Muscle layer of duodenum (tissue), 2 donors: ENCODE measurements at regions not wholly inside any gene's neighbourhood (a gene's known extent, or its start where the extent isn't known, plus 50 kb on each side); places are given as distances from the start of the nearest gene placed in this dataset.

Experiments used
- H3K27ac ChIP-seq: one replicate; pipeline ENCODE4 v1.7.0; 2013; ENCODE audit warnings: mild to moderate bottlenecking, low read length
- H3K27me3 ChIP-seq: one replicate; pipeline ENCODE4 v1.7.0; 2013; ENCODE audit warnings: low read depth, mild to moderate bottlenecking, control low read depth, low read length
- H3K36me3 ChIP-seq, 2 donors: one replicate each; pipeline ENCODE4 v1.7.0; 2013; ENCODE audit warnings: low read length in 2 of 2, control low read depth in 1 of 2, mild to moderate bottlenecking in 1 of 2; ENCODE audit not compliant: insufficient read depth in 2 of 2, control insufficient read depth in 1 of 2
- H3K4me1 ChIP-seq, 2 donors: one replicate each; pipeline ENCODE4 v1.7.0; 2013; ENCODE audit warnings: low read length in 2 of 2, mild to moderate bottlenecking in 2 of 2, control low read depth in 1 of 2, moderate library complexity in 1 of 2; ENCODE audit not compliant: insufficient read depth in 2 of 2, control insufficient read depth in 1 of 2
- H3K4me3 ChIP-seq, 2 donors: one replicate each; pipeline ENCODE4 v1.7.0; 2013; ENCODE audit warnings: low read length in 2 of 2, low read depth in 1 of 2, mild to moderate bottlenecking in 1 of 2
- H3K9me3 ChIP-seq, 2 donors: one replicate each; pipeline ENCODE4 v1.7.0; 2013; ENCODE audit warnings: low read length in 2 of 2, control low read depth in 1 of 2, mild to moderate bottlenecking in 1 of 2; ENCODE audit not compliant: control insufficient read depth in 1 of 2
- donor health status: healthy.

DNA sequence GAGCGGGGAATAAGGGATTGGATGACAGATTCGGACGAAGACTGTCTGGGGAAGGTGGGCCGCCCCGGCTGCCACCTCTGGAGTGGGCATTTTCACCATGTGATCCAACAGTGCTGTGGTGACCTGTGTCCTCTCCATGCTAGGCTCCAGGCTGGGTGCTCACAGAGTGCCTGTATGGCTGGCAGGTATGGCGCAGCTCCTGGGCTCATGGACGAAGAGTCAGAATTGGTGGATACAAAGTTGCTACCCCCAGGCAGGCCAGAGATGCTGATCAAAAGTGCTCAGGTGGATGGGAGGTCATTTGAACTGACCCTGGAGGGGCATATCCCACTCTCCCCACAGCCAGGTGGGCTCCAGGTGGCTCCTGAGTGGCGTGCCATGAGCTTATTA, 111.3 kb upstream of the UQCRFS1 start:
- Histone ChIP-seq H3K4me1 (no peaks in the 10 kb centered on the region), H3K27ac (no peak overlapping the region), H3K9me3 (peaks cover 0 to 6% of the 10 kb centered on the region in 2 donors), H3K4me3 (no peak overlapping the region), H3K36me3 (no peaks in the 10 kb centered on the region), H3K27me3 (no peaks in the 10 kb centered on the region)

DNA sequence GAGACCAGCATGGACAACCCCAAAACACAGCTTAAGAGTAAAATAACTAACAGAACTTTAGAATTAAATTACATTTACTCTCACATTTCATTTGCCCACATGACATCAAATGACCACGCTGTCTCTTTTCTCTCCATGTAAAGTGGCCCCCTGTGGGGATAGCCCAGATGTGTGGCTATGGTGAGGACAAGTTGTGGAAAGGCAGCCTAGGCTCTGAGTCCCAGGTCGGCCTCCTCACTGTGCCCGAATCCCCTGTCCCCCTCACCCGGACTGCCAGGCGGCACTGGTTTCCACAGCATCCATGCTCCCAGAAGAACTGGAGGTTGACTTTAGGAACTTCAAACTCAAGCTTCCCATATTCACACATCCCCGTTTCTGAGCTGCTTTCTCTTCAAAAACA, 111.8 kb upstream of the UQCRFS1 start:
- Histone ChIP-seq H3K27ac (no peak overlapping the region), H3K4me3 (no peak overlapping the region), H3K36me3 (no peaks in the 10 kb centered on the region), H3K27me3 (no peaks in the 10 kb centered on the region), H3K4me1 (no peaks in the 10 kb centered on the region), H3K9me3 (peaks cover 0 to 6% of the 10 kb centered on the region in 2 donors)

- Histone ChIP-seq H3K36me3 (no peaks in the 10 kb centered on the region), H3K4me3 (no peak overlapping the region), H3K27me3 (no peaks in the 10 kb centered on the region), H3K27ac (no peak overlapping the region), H3K9me3 (peaks cover 0 to 9% of the 10 kb centered on the region in 2 donors), H3K4me1 (no peaks in the 10 kb centered on the region)
Measured at GRCh38 chr19:29325241-29325975, 112.5 kb upstream of the UQCRFS1 start.

DNA sequence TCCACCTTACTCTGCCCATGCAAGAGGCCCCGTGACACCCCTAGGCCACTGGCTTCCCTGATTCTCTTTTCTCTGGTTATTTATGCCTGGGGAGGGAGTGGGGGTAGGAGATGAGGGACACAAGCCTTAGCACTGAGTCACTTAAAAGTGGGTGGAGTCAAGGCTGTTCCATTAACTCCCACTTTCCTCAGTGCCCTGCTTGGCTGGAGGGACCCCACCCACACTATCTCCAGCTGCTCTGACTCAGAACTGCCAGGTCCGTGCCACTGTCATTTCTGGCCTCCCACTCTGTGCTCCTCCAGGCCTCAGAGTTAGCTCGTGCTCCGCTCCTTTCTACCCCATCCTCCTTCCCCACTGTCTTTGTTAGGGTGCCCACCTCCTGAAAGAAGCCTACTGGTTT, 113.4 kb upstream of the UQCRFS1 start:
- Histone ChIP-seq H3K36me3 (no peaks in the 10 kb centered on the region), H3K4me1 (no peaks in the 10 kb centered on the region), H3K27me3 (no peaks in the 10 kb centered on the region), H3K4me3 (no peak overlapping the region), H3K9me3 (peaks cover 0 to 9% of the 10 kb centered on the region in 2 donors), H3K27ac (no peak overlapping the region)

GRCh38 chr19:29326849-29327840, 114.2 kb upstream of the UQCRFS1 start:
- Histone ChIP-seq H3K4me3 (no peak overlapping the region), H3K9me3 (peaks cover 0 to 9% of the 10 kb centered on the region in 2 donors), H3K36me3 (no peaks in the 10 kb centered on the region), H3K27me3 (no peaks in the 10 kb centered on the region), H3K27ac (no peak overlapping the region), H3K4me1 (no peaks in the 10 kb centered on the region)

GRCh38 chr19:29328586-29328985, 115.6 kb upstream of the UQCRFS1 start:
- H3K27ac ChIP-seq = no peak overlapping the region
- peaks cover 0 to 9% of the 10 kb centered on the region in 2 donors for H3K9me3 ChIP-seq
- H3K4me3 ChIP-seq = no peak overlapping the region
- H3K27me3 ChIP-seq = no peaks in the 10 kb centered on the region
- H3K36me3 ChIP-seq = no peaks in the 10 kb centered on the region
- H3K4me1 ChIP-seq = no peaks in the 10 kb centered on the region

DNA sequence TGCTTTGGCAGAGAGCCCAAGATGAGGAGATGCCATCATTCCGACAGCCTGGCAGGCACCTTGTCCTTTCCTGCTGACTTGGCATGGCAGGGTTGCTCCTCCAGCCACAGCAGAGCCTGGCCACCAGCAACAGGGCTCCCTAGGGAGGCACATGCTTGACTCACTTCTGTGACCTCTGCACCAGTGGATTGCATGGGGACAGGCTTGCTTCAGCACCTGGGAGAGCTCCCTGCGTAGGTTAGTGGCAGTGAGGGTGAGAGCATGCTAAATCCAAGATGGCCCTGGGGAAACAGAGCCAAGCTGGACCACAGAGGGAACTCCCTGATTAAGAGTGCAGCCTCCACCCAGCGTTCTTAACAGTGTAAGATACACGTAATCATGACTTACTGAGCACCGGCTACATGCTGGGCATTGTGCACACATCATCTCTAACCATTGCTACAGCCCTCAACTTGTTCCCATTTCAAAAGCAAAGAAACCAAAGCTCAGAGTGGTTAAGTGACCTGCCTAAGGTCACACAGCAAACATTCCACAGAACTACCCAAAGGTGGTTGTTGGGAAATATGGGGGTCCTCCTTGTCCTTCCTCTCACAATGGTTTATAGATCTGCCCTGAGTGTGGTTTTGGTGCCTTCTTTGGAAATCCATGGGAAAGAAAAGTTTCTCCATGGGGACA, 116.6 kb upstream of the UQCRFS1 start:
- no peak overlapping the region for H3K27ac ChIP-seq
- no peaks in the 10 kb centered on the region for H3K27me3 ChIP-seq
- H3K36me3 ChIP-seq = no peaks in the 10 kb centered on the region
- no peak overlapping the region for H3K4me3 ChIP-seq
- H3K9me3 ChIP-seq = peaks cover 0 to 9% of the 10 kb centered on the region in 2 donors
- no peaks in the 10 kb centered on the region for H3K4me1 ChIP-seq

GRCh38 chr19:29336425-29336824, 123.5 kb upstream of the UQCRFS1 start:
- no peaks in the 10 kb centered on the region for H3K4me1 ChIP-seq
- H3K27ac ChIP-seq = no peak overlapping the region
- no peak overlapping the region for H3K4me3 ChIP-seq
- peaks cover 4 to 10% of the 10 kb centered on the region in 2 donors for H3K9me3 ChIP-seq
- no peaks in the 10 kb centered on the region for H3K27me3 ChIP-seq
- H3K36me3 ChIP-seq = no peaks in the 10 kb centered on the region

DNA sequence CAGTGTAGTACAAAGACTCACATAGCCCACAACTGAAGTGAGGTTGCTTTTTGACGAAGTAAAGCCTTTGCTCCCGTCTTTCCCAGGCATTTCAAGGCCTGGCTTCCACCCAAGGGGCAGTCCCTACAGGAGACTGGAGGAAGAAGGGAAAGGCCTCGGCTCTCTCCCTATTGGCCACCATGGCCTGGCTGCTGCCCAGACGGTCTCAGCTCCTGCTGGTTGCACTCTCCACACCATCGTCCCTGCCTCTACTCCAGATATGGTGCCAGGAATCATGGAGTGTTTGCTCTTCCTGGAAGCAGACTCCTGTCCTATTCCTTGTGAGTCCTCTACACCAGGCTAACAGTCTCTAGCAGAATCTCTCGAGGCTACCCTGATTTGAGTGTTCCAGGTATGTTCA, 124.1 kb upstream of the UQCRFS1 start:
- Histone ChIP-seq H3K27ac (no peak overlapping the region), H3K36me3 (no peaks in the 10 kb centered on the region), H3K4me1 (no peaks in the 10 kb centered on the region), H3K27me3 (no peaks in the 10 kb centered on the region), H3K9me3 (peaks cover 4 to 16% of the 10 kb centered on the region in 2 donors), H3K4me3 (no peak overlapping the region)

DNA sequence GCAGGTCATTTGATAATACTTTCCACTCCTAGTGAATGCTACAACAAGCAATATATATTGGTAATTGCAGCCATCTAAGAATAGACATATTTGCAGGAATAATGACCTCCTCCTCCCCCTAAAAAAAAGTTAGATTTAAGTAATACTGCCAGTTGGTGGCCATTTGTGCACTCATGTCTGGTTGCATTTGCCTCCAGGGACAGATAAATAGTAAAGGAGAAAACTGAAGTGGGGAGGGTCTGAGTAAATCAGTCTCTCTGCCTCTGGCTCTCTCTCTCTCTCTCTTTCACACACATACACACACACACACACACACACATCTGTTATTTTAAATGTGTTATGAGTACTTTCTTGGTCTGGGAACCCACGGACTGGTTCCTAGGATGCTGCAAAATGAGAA, 125.5 kb upstream of the UQCRFS1 start:
- Histone ChIP-seq H3K36me3 (no peaks in the 10 kb centered on the region), H3K27me3 (no peaks in the 10 kb centered on the region), H3K27ac (no peak overlapping the region), H3K4me3 (no peak overlapping the region), H3K9me3 (peaks cover 4 to 24% of the 10 kb centered on the region in 2 donors), H3K4me1 (no peaks in the 10 kb centered on the region)

DNA sequence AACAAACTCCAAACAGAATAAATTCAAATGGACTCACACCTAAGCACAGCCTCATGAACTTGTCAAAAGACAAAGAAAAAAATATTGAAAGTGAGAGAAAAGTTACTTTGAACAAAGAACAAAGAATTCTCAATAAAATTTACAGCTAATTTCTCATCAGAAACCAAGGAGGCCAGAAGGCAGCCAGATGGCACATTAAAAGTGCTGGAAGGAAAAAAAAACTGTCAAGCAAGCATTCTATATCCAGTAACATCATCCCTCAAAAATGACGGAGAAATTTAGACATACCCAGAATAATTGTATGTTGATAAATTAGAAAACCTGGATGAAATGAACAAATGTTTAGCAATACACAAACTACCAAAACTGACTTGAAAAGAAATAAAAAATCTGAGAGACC, 129.8 kb upstream of the UQCRFS1 start:
- Histone ChIP-seq H3K9me3 (peaks cover 4 to 44% of the 10 kb centered on the region in 2 donors), H3K27me3 (no peaks in the 10 kb centered on the region), H3K36me3 (no peaks in the 10 kb centered on the region), H3K4me1 (no peaks in the 10 kb centered on the region), H3K4me3 (no peak overlapping the region), H3K27ac (no peak overlapping the region)
